GM18520 (cell line): ENCODE measurements at regions not wholly inside any gene's neighbourhood (a gene's known extent, or its start where the extent isn't known, plus 50 kb on each side); places are given as distances from the start of the nearest gene placed in this dataset.
A peak's percentile ranks its signal among the peaks of the same experiment; 100 is the strongest.

ENCODE experiments used
- ATAC-seq: cut with Tn5 transposase; IDR thresholded peaks from one replicate; pipeline ENCODE4 v1.9.1; 2021; ENCODE audit not compliant: unreplicated experiment

- ATAC-seq: no peak
These were observed 99.3 kb upstream of the BCOR start for GRCh38 chrX:40197071-40197470.

- ATAC-seq: no peak
These were observed 97.6 kb upstream of the BCOR start for GRCh38 chrX:40195368-40195767.

DNA sequence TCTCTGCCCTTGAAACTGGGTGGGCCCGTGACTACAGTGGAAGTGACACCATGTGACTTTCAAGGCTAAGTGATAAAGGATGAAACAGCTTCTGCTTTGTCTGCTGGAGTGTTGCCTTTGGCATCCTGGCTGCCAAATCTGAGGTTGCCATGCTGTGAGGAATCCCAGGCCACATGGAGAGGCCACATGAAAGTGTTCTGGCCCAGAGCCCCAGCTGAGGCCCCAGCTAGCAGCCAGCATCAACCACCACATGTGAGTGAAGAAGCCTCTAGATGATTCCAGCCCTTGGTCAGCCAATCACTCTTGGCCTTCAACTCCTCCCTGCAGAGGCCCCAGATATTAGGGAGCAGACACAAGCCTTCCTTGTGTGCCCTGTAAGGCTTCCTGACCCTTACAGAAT lies 94.4 kb upstream of the BCOR start:
- no peak for ATAC-seq

- ATAC-seq: no peak
These were observed 91.9 kb upstream of the BCOR start for GRCh38 chrX:40189637-40190036.

DNA sequence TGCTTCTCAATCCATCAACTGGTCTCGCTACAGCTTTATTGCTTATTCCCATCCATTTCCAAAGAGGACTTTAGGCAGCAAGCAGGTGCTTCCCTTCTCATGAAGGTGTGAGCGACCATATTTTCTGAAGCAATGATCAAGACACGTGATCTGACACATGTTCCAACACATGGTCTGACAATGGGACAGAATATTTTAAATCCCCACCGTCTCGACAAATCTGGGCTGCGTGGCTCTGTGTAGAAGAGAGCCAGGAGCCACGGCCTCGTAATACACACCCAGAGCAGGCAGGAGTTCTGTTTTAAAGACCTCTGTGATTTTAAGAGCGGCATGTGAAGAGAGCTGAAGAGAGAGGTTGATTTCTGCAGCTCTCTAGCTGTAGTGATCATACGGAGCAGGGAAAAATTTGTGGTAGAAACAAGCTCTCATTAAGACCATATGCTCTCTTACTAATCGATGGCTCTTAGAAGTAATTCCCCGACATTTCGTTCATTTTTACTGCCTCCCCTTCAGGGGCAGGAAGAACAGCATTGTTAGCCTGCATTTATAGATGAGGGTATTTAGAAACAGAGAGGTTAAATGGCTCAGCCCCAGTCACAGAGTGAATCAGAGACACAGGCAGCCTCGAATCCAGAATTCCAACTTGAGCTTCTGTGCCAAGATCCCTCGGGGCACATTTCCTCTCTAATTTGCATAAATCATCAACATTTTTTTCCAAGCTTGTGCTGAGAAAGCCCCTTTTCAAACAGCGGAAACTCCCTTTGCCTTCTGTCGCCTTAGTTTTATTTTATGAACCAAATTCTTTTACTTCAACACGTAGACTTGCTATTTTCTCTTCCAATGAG lies 91.0 kb upstream of the BCOR start:
- ATAC-seq: no peak

- ATAC-seq: no peak
These were observed 87.2 kb upstream of the BCOR start for GRCh38 chrX:40184968-40185367.

DNA sequence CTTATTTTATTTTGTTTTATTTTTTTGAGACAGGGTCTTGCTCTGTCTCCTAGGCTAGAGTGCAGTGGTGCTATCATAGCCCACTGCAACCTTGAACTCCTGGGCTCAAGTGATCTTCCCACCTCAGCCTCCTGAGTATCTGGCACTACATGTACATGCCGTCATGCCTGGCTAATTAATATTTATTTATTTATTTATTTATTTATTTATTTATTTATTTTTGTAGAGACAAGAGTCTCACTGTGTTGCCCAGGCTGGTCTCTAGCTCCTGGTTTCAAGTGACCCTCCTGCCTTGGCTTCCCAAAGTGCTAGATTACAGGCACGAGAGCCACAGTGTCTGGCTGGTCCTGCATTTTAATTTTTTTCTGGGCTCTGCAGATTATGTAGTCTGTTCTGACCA lies 84.9 kb upstream of the BCOR start:
- ATAC-seq: no peak

DNA sequence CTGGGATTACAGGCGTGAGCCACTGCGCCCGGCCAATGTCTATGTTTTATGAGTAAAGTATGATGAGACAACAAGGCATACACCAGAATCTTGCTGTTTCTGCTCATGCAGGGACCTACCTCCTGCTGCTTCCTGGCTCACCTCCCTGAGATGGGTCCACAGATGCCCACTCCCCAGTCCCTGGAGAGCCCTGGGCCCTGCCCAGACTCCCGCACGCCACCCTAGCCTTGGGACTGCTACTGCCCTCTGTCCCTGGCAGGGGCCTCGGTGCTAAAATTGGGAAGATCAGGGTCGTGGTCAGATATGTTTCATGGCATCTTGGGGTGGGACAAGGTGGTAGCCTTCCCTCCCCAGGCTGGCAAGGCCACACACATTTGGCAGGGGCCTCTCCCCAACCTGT lies 84.3 kb upstream of the BCOR start:
- no peak for ATAC-seq

- ATAC-seq: no peak
These were observed 81.5 kb upstream of the BCOR start for GRCh38 chrX:40179283-40179682.

DNA sequence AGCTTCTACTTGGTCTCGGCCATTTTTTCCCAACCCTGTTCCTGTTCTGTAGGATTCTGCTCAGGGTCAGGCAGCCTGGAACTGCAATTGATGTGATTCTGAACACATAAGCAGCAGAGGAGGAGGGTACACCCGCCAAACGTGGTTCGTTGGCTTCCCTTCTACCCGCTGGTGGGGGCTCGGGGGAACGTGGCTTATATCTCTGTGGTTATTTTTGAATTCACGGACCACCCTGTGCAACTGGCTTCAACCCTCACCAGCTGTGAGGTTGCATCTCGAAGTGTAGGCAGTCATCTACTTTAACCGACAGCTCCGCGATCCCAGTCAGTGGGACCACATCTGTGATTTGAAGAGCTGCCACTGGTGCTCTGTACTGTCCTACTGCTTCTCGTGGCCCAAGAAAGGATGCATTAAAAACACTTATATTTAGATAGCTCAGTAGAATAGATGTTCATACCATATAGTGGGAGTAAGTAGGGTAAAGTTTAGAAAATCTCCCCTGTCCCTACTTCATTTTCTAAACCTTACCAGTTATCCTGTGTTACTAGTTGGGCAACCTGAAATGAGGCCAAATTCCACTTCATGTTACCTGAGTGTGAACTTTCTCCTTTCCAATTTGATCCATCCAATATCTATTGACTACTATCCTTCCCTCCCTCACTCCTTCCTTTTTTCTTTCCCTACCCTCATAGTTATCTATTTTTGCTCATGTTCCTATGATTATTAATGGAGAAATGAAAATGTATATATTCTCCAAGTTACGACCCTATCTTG lies 80.4 kb upstream of the BCOR start:
- ATAC-seq: no peak

DNA sequence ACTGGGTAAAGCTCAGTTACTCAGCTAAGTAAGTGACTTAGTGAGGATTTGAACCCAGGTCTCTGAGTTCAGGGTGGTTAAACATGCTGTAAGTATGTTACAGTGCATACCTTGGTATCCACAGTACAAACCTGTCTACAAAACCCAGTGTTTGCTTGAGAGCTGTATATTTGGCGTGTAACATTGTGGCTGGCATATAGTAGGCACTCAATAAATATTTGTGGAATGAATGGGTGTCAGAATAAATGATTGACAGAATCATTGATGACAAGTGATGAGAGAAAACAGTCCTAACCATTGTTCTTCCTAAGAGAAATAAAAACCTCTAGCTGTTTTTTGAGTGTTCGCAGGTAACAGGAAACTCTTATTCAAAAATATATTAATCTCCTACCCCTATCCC lies 79.7 kb upstream of the BCOR start:
- ATAC-seq: no peak

- ATAC-seq: no peak
These were observed 79.3 kb upstream of the BCOR start for GRCh38 chrX:40177117-40177430.

DNA sequence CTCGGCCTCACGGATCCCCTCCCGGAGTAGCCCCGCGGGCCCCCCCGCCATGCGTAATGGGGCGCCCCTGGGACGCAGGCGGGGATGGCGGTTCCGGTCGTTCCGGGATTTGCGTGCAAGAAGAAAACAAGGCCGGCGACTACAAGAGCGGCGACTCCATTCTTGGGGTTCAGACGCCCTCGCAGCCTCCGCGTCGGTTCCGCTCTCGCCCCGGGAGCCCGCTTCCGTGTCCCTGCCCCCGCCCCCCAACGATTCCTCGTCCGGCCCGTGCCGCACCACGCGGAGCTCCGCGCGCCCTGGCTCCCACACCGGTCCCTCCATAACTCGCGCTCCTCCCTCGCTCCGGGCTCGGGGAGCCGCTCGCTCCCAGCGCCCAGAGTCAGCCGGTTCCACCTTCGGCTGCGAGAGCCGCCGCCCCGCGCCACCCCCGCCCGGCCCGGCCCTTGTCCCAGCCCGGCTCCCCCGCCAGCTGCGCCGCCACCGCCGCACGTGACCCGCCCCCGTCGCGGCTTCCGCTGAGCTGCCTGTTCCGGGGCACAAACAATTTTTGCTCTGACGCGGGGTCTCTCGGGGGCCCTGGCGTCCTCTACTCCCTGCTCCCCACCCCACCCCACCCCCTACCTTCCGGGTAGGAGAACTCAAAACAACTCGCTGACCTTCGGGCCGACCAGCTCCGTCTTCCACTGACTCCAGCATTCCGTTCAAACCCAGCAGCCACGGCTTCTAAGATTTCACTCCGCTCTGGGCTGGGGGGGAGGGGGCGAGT lies 78.8 kb upstream of the BCOR start:
- peak; percentile 14 for ATAC-seq

- peak; percentile 28 for ATAC-seq
These were observed 78.0 kb upstream of the BCOR start for GRCh38 chrX:40175511-40176350.

GRCh38 chrX:40174854-40175510 lies 77.2 kb upstream of the BCOR start:
- no peak for ATAC-seq

- ATAC-seq: no peak
These were observed 76.5 kb upstream of the BCOR start for GRCh38 chrX:40174001-40174853.

DNA sequence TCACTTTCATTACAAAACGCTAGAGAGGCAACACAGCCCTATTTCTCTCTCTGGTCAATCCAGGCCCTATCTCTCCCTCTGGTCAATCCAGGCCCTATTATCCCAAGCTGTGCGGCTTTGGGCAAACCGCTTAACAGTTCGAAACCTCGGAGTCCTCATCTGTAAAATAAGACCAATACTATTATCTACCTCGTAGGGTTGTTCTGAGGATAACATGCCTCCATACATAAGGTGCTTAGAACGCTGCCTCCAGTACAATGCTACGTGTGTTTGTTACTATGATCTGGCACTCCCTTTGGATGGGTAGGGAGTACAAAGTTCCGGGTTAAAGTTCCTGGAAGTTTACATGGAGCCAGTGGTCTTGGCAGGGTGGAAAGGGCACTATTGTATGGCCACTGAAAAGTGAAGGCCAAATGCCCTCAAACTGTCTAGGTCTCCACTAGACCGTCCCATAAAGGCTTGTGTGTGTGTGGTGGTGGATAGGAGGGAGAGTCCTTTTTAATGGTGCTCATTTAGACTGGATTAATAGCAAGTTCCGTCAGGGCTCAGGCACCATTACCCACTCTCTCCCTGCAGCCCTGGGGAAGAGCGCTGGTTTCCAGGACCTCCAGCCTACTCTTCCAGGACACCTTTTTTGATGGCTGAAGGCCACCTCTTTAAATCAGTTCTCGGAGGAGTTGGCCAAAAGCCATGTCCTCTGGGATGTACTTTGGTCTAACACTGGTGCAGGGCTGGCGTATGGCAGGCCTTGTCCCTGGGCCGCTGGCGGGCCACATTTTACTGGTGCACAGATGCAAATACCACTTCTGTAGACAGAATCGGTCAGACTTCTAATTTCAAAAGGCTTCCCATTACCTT lies 75.6 kb upstream of the BCOR start:
- ATAC-seq: no peak

DNA sequence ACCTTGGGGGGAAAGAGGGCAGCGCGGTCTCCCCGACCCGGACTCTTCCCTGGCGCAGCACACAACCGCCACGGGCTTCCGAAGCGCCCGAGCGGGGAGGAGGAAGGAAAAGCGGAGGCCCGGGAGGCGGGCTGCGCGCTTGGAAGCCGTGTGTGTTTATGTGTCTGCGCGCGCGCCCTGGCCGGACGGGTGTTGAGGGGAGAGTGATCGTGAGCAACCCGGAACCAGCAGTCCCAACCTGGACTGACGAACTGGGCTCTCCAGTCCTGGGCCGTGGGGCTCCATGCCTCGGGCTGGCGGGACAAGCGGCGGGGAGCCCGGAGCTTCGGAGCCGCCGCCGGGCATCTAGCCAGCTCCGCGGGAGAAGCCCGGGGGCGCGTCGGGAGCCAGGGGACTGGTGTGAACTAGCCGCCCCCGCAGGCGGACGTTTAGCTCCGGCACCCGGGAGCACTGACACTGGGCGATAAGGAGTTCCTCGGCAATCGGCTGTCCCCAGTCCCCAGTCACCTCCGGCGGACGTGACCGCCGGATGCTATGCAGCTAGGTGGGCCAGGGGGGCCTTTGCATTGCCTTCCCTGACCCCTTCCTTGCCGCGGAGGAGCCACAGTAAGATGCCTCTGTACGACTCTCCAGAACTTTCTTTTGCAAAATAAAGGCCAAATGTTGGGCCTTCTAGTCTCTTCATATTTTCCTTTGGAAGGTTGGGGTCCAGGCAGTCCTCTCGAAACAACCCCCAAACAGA lies 74.8 kb upstream of the BCOR start:
- ATAC-seq: no peak
